Activated naive CD8-positive, alpha-beta T cell (primary cell): ENCODE measurements at regions not wholly inside any gene's neighbourhood (a gene's known extent, or its start where the extent isn't known, plus 50 kb on each side); places are given as distances from the start of the nearest gene placed in this dataset.
A peak's percentile ranks its signal among the peaks of the same experiment; 100 is the strongest.

ENCODE experiments used
- H3K27ac Mint-ChIP-seq: one replicate; pipeline ENCODE4 v1.8.0; 2021; ENCODE audit warnings: mixed read lengths
- H3K27me3 Mint-ChIP-seq: one replicate; pipeline ENCODE4 v1.8.0; 2021; ENCODE audit warnings: mixed read lengths
- H3K36me3 Mint-ChIP-seq: one replicate; pipeline ENCODE4 v1.8.0; 2021; ENCODE audit warnings: mixed read lengths
- H3K4me1 Mint-ChIP-seq: one replicate; pipeline ENCODE4 v1.8.0; 2021; ENCODE audit warnings: low read depth, mixed read lengths
- H3K4me3 Mint-ChIP-seq: one replicate; pipeline ENCODE4 v1.8.0; 2021; ENCODE audit warnings: mild to moderate bottlenecking, mixed read lengths
- H3K9me3 Mint-ChIP-seq: one replicate; pipeline ENCODE4 v1.8.0; 2021; ENCODE audit warnings: low read depth, mixed read lengths

- H3K36me3 Mint-ChIP-seq: no peaks in the 10 kb centered on the region
Measured at GRCh38 chr15:99440551-99441443, 125.0 kb upstream of the MEF2A start.

DNA sequence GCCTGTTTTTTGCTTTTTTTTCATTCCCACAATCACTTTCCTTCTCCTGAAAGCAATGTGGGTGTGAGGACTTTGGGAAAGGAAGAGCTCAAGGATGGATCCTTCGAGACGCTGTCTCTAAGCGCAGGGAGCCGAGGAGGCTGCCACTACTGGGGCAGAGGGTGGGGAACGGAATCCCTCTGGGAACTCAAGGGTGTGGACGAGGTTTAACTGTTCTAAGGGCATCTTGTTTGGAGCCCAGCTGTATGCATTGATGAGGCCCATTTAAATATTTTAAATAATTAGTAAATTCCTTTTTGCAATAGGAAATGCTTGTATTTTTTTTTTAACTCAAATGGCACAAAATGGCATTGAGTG is 124.4 kb upstream of the MEF2A start:
- Mint-ChIP-seq H3K27me3 (no peaks in the 10 kb centered on the region), H3K4me3 (no peak overlapping the region), H3K36me3 (no peaks in the 10 kb centered on the region), H3K4me1 (peaks cover 86% of the 10 kb centered on the region), H3K27ac (no peak overlapping the region), H3K9me3 (no peaks in the 10 kb centered on the region)

More at GRCh38 chr15:99440551-99441443, 125.0 kb upstream of the MEF2A start:
- H3K27me3 Mint-ChIP-seq: no peaks in the 10 kb centered on the region
- H3K27ac Mint-ChIP-seq: peak overlapping the region; percentile 38
- H3K4me3 Mint-ChIP-seq: no peak overlapping the region
- H3K4me1 Mint-ChIP-seq: peaks cover 86% of the 10 kb centered on the region
- H3K9me3 Mint-ChIP-seq: no peaks in the 10 kb centered on the region

DNA sequence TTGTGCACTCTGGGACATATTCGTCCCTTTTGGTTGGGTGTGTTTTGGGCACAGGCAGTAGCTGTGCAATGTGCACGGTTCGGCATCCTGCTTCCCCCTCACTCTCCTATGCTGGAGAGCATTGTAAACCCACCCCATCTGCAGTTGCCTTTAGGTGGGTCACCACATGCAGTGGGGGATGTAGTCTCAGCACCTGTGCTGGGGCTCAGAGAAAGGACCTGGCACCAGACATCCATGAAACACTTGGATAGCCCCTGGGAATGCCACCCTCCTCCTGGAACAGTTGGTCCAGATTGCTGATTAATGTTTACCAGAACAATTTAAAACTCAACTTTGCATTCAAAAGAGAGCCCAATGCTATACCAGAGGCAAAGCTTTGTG is 123.9 kb upstream of the MEF2A start:
- Mint-ChIP-seq H3K27me3 (no peaks in the 10 kb centered on the region), H3K4me3 (peak overlapping the region; percentile 11), H3K4me1 (peaks cover 85% of the 10 kb centered on the region), H3K36me3 (no peaks in the 10 kb centered on the region), H3K9me3 (no peaks in the 10 kb centered on the region), H3K27ac (peak overlapping the region; percentile 66)

- peak overlapping the region; percentile 11 for H3K4me3 Mint-ChIP-seq
- H3K36me3 Mint-ChIP-seq: no peaks in the 10 kb centered on the region
- H3K27me3 Mint-ChIP-seq: no peaks in the 10 kb centered on the region
- H3K9me3 Mint-ChIP-seq: no peaks in the 10 kb centered on the region
- H3K27ac Mint-ChIP-seq: peak overlapping the region; percentile 66
- peaks cover 81% of the 10 kb centered on the region for H3K4me1 Mint-ChIP-seq
Measured at GRCh38 chr15:99442252-99442897, 123.4 kb upstream of the MEF2A start.

DNA sequence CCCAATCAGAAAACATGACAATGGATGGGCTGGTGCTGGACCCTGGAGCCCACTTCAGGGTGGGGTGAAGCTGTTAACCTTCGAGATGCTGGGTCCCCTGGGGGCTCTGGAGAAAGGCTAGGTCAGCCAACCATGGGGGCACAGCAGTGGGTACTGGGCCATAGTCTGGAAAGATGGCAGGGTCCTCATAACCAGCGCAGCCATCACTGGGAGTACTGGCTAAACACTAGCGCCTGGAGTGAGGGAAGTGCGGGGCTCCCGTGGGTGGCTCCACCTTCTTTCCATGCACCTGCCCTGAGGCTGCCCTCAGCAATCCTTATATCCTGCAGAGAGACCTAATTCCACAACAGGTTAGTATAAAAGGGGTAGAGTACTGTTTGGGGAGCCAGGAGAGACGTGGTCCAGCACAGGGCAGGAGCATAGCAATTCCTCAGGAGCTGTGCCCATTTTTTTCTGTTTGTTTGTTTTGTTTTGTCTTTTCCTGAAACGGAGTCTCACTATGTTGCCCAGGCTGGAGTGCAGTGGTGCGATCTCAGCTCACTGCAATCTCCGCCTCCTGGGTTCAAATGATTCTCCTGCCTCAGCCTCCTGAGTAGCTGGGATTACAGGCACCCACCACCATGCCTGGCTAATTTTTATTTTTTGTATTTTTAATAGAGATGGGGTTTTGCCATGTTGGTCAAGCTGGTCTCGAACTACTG is 122.6 kb upstream of the MEF2A start:
- Mint-ChIP-seq H3K9me3 (no peaks in the 10 kb centered on the region), H3K27ac (peak overlapping the region; percentile 66), H3K4me3 (no peak overlapping the region), H3K36me3 (no peaks in the 10 kb centered on the region), H3K27me3 (no peaks in the 10 kb centered on the region), H3K4me1 (peaks cover 81% of the 10 kb centered on the region)

GRCh38 chr15:99443768-99444446 is 121.9 kb upstream of the MEF2A start:
- peaks cover 79% of the 10 kb centered on the region for H3K4me1 Mint-ChIP-seq
- H3K4me3 Mint-ChIP-seq: peak overlapping the region; percentile 63

DNA sequence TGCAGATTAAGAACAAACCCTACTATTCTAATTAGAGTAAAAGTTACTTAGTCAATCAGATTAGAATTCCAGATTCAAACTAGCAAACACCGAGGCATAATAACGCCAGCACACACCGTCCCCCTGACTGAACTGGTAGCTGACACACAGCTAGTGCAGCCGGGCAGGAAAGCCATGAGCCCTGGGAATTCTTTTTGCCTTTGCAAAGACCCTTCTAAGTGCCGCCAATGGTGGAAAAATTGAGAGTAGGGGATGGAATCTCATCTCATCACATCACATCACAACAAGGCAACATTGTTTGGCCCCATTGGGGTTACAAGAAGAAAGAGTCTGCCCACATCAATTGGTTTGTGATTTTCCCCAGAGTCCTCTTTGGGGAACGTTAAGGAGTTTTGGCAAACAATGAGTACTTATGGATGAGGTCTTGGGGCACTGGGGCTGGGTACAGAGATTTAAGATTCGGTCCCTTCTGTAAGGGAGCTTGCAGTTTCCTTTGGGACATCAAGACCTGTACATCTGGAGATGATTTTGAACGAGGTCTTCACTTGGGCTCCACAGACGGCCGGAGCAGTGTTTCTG is 120.4 kb upstream of the MEF2A start:
- Mint-ChIP-seq H3K27ac (no peak overlapping the region), H3K4me3 (no peak overlapping the region), H3K4me1 (peaks cover 82% of the 10 kb centered on the region), H3K27me3 (no peaks in the 10 kb centered on the region), H3K36me3 (no peaks in the 10 kb centered on the region), H3K9me3 (no peaks in the 10 kb centered on the region)

More at GRCh38 chr15:99443768-99444446, 121.9 kb upstream of the MEF2A start:
- Mint-ChIP-seq H3K36me3 (no peaks in the 10 kb centered on the region), H3K27ac (peak overlapping the region; percentile 83), H3K9me3 (no peaks in the 10 kb centered on the region), H3K27me3 (no peaks in the 10 kb centered on the region)

GRCh38 chr15:99446565-99447496 is 119.0 kb upstream of the MEF2A start:
- no peaks in the 10 kb centered on the region for H3K27me3 Mint-ChIP-seq
- no peaks in the 10 kb centered on the region for H3K9me3 Mint-ChIP-seq
- peaks cover 83% of the 10 kb centered on the region for H3K4me1 Mint-ChIP-seq
- no peaks in the 10 kb centered on the region for H3K36me3 Mint-ChIP-seq
- no peak overlapping the region for H3K4me3 Mint-ChIP-seq
- no peak overlapping the region for H3K27ac Mint-ChIP-seq

DNA sequence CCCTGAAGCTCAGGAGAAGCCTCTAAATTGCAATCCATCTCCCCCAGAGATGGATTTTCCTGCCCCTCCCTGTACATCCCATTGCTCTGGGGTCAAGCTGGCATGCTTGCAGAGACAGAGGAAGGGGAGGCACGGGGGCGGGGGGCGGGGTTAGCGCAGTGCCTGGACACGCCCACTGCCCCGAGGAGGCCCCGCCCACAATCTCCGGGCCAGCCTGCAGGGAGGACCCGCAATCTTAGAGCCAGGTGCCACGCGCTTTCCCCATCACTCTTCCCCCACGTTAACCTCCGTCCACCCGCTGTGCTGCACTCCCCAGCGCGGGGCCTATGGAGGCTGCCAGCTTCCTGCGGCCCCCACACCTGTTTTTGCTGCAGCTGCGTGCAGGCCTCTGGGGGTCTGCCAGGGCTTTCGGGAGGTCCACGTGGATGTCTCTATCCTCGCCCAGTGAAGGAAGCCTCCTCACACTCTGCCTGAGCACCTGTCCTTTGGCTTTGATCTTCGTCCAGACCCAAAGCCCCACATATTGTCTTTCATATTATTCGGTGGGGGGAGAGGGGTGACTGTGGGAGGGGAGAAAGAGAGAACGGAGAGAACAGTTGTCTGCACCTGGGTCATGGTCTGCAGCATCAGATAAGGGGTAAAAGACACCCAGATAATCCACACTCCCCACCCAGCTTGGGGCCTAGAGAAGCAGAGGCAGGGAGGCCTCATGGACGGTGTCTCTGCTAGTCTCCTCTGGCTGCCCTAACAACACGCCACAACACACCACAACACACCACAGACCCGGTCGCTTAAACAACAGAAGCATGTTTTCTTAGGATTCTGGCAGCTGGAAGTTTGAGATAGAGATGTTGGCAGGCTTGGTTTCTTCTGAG is 118.0 kb upstream of the MEF2A start:
- H3K36me3 Mint-ChIP-seq: no peaks in the 10 kb centered on the region
- H3K4me3 Mint-ChIP-seq: peak overlapping the region; percentile 23
- no peak overlapping the region for H3K27ac Mint-ChIP-seq
- peaks cover 77% of the 10 kb centered on the region for H3K4me1 Mint-ChIP-seq
- H3K27me3 Mint-ChIP-seq: no peaks in the 10 kb centered on the region
- no peaks in the 10 kb centered on the region for H3K9me3 Mint-ChIP-seq

DNA sequence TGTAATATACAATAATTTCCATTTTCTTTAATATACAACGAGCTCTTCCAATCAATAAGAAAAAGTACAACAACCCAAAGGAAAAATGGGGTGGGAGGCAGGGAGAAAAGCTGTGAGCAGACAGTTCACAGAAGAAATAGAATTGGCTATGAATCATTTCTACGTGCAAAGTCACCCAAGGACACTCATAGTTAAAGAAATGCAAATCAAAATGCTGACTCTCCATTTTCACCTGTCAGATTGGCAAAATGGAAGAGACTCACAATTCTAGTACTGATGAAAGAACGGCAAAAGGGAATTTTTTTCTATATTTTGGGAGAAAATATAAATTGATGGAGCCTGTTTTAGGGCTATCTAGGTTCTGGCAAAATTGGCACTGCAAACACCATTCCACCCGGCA is 116.3 kb upstream of the MEF2A start:
- Mint-ChIP-seq H3K27ac (no peak overlapping the region), H3K9me3 (no peaks in the 10 kb centered on the region), H3K27me3 (no peaks in the 10 kb centered on the region), H3K4me1 (peaks cover 61% of the 10 kb centered on the region), H3K4me3 (peak overlapping the region; percentile 54), H3K36me3 (no peaks in the 10 kb centered on the region)

DNA sequence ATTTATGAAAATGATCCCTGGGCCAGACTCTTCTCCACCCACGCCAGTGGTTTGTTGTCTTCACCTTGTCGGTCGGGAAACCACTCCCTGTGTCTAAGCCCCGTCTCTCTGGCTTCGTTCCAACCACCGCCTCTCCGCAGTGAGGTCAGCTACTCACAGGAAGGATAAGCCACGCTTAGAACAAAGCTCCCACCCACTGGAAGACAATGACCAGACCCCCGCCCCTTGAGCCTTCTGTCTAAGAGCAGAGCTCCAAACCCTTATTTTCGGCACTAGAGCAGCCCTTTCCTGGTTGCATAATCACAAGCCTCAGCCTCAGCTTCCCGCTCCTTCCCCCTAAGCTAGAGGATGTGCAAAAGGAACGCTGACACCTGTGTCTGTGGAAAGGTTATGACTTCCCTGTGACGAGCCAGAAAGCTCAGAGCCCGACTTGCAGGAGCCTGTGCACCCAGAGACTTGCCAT is 114.9 kb upstream of the MEF2A start:
- peaks cover 48% of the 10 kb centered on the region for H3K4me1 Mint-ChIP-seq
- peak overlapping the region; percentile 6 for H3K27ac Mint-ChIP-seq
- no peaks in the 10 kb centered on the region for H3K9me3 Mint-ChIP-seq

GRCh38 chr15:99451484-99451883 is 114.3 kb upstream of the MEF2A start:
- Mint-ChIP-seq H3K27me3 (no peaks in the 10 kb centered on the region), H3K4me3 (peak overlapping the region; percentile 81), H3K36me3 (no peaks in the 10 kb centered on the region), H3K4me1 (peaks cover 42% of the 10 kb centered on the region), H3K27ac (no peak overlapping the region), H3K9me3 (no peaks in the 10 kb centered on the region)

More for the DNA sequence above, 114.9 kb upstream of the MEF2A start:
- H3K27me3 Mint-ChIP-seq: no peaks in the 10 kb centered on the region
- H3K4me3 Mint-ChIP-seq: peak overlapping the region; percentile 81
- H3K36me3 Mint-ChIP-seq: no peaks in the 10 kb centered on the region

GRCh38 chr15:99452010-99452409 is 113.8 kb upstream of the MEF2A start:
- Mint-ChIP-seq H3K27ac (no peak overlapping the region), H3K36me3 (no peaks in the 10 kb centered on the region), H3K4me3 (peak overlapping the region; percentile 60), H3K4me1 (peaks cover 41% of the 10 kb centered on the region), H3K9me3 (no peaks in the 10 kb centered on the region), H3K27me3 (no peaks in the 10 kb centered on the region)
